Spleen (tissue), 7 donors: ENCODE measurements at regions not wholly inside any gene's neighbourhood (a gene's known extent, or its start where the extent isn't known, plus 50 kb on each side); places are given as distances from the start of the nearest gene placed in this dataset.

Experiments
- POLR2AphosphoS5 ChIP-seq, 3 donors: sonication (generic); formaldehyde crosslinking; IDR thresholded peaks; one replicate each; pipeline ENCODE4 v1.5.1; 2017; ENCODE audit warnings: antibody characterized with exemption in 3 of 3
- TF ChIP-seq, protein P1 (sequence below), 11 experiments: fragments of 200-600 bp in 7 of 11; fragments of 450-650 bp in 4 of 11; sonication (generic) in 4 of 11; IDR thresholded peaks in 8 of 11; conservative IDR thresholded peaks in 3 of 11; 1 replicate in 7 of 11; 2 replicates in 4 of 11; pipeline versions ENCODE4 v1.4.0 to v1.8.0; 2016 to 2021; ENCODE audit warnings: antibody characterized with exemption in 11 of 11, inconsistent platforms in 4 of 11, mild to moderate bottlenecking in 1 of 11
- donor health status: DM: no; HTN: no; CAD: no; lungs with moderate emphysema.
- donor health status: DM: no; HTN: no; CAD: no.
- donor health status: DM: no; HTN: no; CAD: no.

GRCh38 chr20:17012546-17013226, 214.2 kb upstream of the PCSK2 start:
- TF ChIP-seq POLR2AphosphoS5 (IDR thresholded peaks at IDR 0.05): no peak
- TF ChIP-seq, protein P1, sequence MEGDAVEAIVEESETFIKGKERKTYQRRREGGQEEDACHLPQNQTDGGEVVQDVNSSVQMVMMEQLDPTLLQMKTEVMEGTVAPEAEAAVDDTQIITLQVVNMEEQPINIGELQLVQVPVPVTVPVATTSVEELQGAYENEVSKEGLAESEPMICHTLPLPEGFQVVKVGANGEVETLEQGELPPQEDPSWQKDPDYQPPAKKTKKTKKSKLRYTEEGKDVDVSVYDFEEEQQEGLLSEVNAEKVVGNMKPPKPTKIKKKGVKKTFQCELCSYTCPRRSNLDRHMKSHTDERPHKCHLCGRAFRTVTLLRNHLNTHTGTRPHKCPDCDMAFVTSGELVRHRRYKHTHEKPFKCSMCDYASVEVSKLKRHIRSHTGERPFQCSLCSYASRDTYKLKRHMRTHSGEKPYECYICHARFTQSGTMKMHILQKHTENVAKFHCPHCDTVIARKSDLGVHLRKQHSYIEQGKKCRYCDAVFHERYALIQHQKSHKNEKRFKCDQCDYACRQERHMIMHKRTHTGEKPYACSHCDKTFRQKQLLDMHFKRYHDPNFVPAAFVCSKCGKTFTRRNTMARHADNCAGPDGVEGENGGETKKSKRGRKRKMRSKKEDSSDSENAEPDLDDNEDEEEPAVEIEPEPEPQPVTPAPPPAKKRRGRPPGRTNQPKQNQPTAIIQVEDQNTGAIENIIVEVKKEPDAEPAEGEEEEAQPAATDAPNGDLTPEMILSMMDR (IDR thresholded peaks at IDR 0.05 in 8 of 11, conservative IDR thresholded peaks at IDR 0.05 in 3 of 11): no peak
